IMR-90 (cell line): ENCODE measurements at regions not wholly inside any gene's neighbourhood (a gene's known extent, or its start where the extent isn't known, plus 50 kb on each side); places are given as distances from the start of the nearest gene placed in this dataset.
A peak's percentile ranks its signal among the peaks of the same experiment; 100 is the strongest.

Experiments
- ATAC-seq: fragments of 200-7000 bp; cut with Tn5 transposase; 2 replicates; pipeline ENCODE4 v1.9.1; 2020; ENCODE audit warnings: low read depth, mild to moderate bottlenecking, moderate library complexity
- BruUV-seq: library from RNA; stranded (reverse); fragments of 400-500 nt; replicated peaks from 2 replicates; lab custom pipeline; 2021; lab: Mats Ljungman, UMichigan
- CTCF ChIA-PET: fragments of 300-600 bp; formaldehyde crosslinking; extraction: SDS; loops from one replicate; lab custom pipeline; 2021; ENCODE audit warnings: antibody characterized with exemption; lab: Yijun Ruan, JAX
- POLR2A ChIA-PET: fragments of 300-600 bp; sonication (Branson Sonifier 250); formaldehyde crosslinking; loops from one replicate; lab custom pipeline; 2022; ENCODE audit warnings: antibody characterized with exemption; ENCODE audit not compliant: unreplicated experiment; lab: Charles Lee
- DNase-seq: peaks from one replicate; pipeline ENCODE4 v3.0.0; 2013
- H2AFZ ChIP-seq: replicated peaks from 2 replicates; pipeline ENCODE3; 2013; ENCODE audit warnings: low read length, mild to moderate bottlenecking; ENCODE audit not compliant: poor library complexity
- H2AK5ac ChIP-seq: 2 replicates; pipeline ENCODE4 v1.6.1; 2013; ENCODE audit warnings: low read depth, low read length, inconsistent platforms
- H2AK9ac ChIP-seq: replicated peaks from 2 replicates; pipeline ENCODE3; 2013; ENCODE audit warnings: mild to moderate bottlenecking, low read depth, low read length, moderate library complexity; ENCODE audit not compliant: poor library complexity
- H2BK120ac ChIP-seq: 2 replicates; pipeline ENCODE4 v1.6.1; 2013; ENCODE audit warnings: low read depth, low read length, inconsistent platforms
- H2BK15ac ChIP-seq: 3 replicates; pipeline ENCODE4 v1.6.1; 2013; ENCODE audit warnings: low read depth, low read length, inconsistent platforms
- H2BK20ac ChIP-seq: 2 replicates; pipeline ENCODE4 v1.6.1; 2013; ENCODE audit warnings: low read depth, mild to moderate bottlenecking, inconsistent platforms, low read length, moderate library complexity
- H2BK5ac ChIP-seq: 2 replicates; pipeline ENCODE4 v1.6.1; 2013; ENCODE audit warnings: mild to moderate bottlenecking, low read depth, low read length, inconsistent platforms; ENCODE audit not compliant: poor library complexity, severe bottlenecking
- H3K14ac ChIP-seq: replicated peaks from 2 replicates; pipeline ENCODE4 v1.6.1; 2013; ENCODE audit warnings: low read depth, low read length, inconsistent platforms
- H3K18ac ChIP-seq: 2 replicates; pipeline ENCODE4 v1.6.1; 2013; ENCODE audit warnings: low read depth, low read length, control low read depth
- H3K23ac ChIP-seq: 2 replicates; pipeline ENCODE4 v1.6.1; 2013; ENCODE audit warnings: low read depth, low read length, inconsistent platforms
- H3K27ac ChIP-seq: 2 replicates; pipeline ENCODE4 v1.5.1; 2013; ENCODE audit warnings: mild to moderate bottlenecking, control low read depth, low read length; ENCODE audit not compliant: insufficient read depth
- H3K27me3 ChIP-seq: 2 replicates; pipeline ENCODE4 v1.6.1; 2013; ENCODE audit warnings: low read length; ENCODE audit not compliant: control insufficient read depth, insufficient read depth
- H3K36me3 ChIP-seq: 2 replicates; pipeline ENCODE4 v1.6.1; 2013; ENCODE audit warnings: low read length, mixed read lengths; ENCODE audit not compliant: control insufficient read depth, insufficient read depth
- H3K4ac ChIP-seq: 2 replicates; pipeline ENCODE4 v1.6.1; 2013; ENCODE audit warnings: low read depth, low read length, inconsistent platforms
- H3K4me1 ChIP-seq: 2 replicates; pipeline ENCODE4 v1.6.1; 2013; ENCODE audit warnings: low read length, mixed read lengths; ENCODE audit not compliant: control insufficient read depth, insufficient read depth
- H3K4me2 ChIP-seq: 2 replicates; pipeline ENCODE4 v1.6.1; 2013; ENCODE audit warnings: low read depth, mild to moderate bottlenecking, control low read depth, low read length, moderate library complexity
- H3K4me3 ChIP-seq: 2 replicates; pipeline ENCODE4 v1.5.1; 2013; ENCODE audit warnings: low read depth, mild to moderate bottlenecking, control low read depth, low read length, moderate library complexity; ENCODE audit not compliant: insufficient read depth
- H3K56ac ChIP-seq: 2 replicates; pipeline ENCODE4 v1.6.1; 2013; ENCODE audit warnings: low read length, inconsistent platforms; ENCODE audit not compliant: insufficient read depth; ENCODE audit errors: extremely low read depth
- H3K79me1 ChIP-seq, 2 experiments: 2 replicates each; pipeline ENCODE4 v1.6.1; 2013; ENCODE audit warnings: low read length in 2 of 2, inconsistent platforms in 1 of 2, low read depth in 1 of 2
- H3K9ac ChIP-seq: 2 replicates; pipeline ENCODE4 v1.6.1; 2013; ENCODE audit warnings: low read depth, low read length, control low read depth
- H3K9me1 ChIP-seq: 2 replicates; pipeline ENCODE4 v1.6.1; 2013; ENCODE audit warnings: low read length, inconsistent platforms; ENCODE audit not compliant: insufficient read depth
- H3K9me3 ChIP-seq: 2 replicates; pipeline ENCODE4 v1.6.1; 2013; ENCODE audit warnings: low read length; ENCODE audit not compliant: control insufficient read depth, insufficient read depth
- H4K20me1 ChIP-seq: 2 replicates; pipeline ENCODE4 v1.6.1; 2013; ENCODE audit warnings: low read length, inconsistent platforms; ENCODE audit not compliant: insufficient read depth
- H4K5ac ChIP-seq: 2 replicates; pipeline ENCODE4 v1.6.1; 2013; ENCODE audit warnings: mild to moderate bottlenecking, low read depth, low read length, control low read depth
- H4K8ac ChIP-seq, 2 experiments: 2 replicates each; pipeline ENCODE4 v1.6.1; 2013; ENCODE audit warnings: low read depth in 2 of 2, low read length in 2 of 2, control low read depth in 1 of 2, inconsistent platforms in 1 of 2
- H4K91ac ChIP-seq: 2 replicates; pipeline ENCODE4 v1.6.1; 2013; ENCODE audit warnings: low read depth, low read length, inconsistent platforms; ENCODE audit not compliant: insufficient read depth
- MAFK ChIP-seq: IDR thresholded peaks from 2 replicates; pipeline ENCODE4 v1.6.1; 2012; ENCODE audit warnings: low read depth, low read length, improper control_type of control experiment
- NFE2L2 ChIP-seq: fragments of 150-350 bp; IDR thresholded peaks from 2 replicates; pipeline ENCODE4 v1.6.1; 2016; ENCODE audit warnings: low read depth, mild to moderate bottlenecking, low read length
- WGBS, 2 experiments: methylation state at CpG; one replicate each; pipeline versions ENCODE4 v1.1.5 to v1.1.7; 2013; ENCODE audit warnings: missing lambda C conversion rate in 2 of 2; ENCODE audit not compliant: insufficient read length in 1 of 2; ENCODE audit errors: extremely low coverage in 2 of 2; 5-methylcytosine and 5-hydroxymethylcytosine counted together
- dilution Hi-C: fragments of 300-500 bp; cut with HindIII; formaldehyde crosslinking; loops from one replicate; pipeline ENCODE4 v1.14.3; 2018; ENCODE audit warnings: low sequenced_read_pairs; ENCODE audit not compliant: unreplicated experiment
- in situ Hi-C: fragments of 300-500 bp; cut with MboI; formaldehyde crosslinking; loops from 3 replicates; pipeline ENCODE4 v1.14.3; 2019; ENCODE audit warnings: low sequenced_read_pairs, inconsistent platforms, mixed read lengths
- intact Hi-C: fragments of 100-400 bp; cut with micrococcal nuclease; formaldehyde crosslinking; loops from 2 replicates; pipeline ENCODE4 v1.10.0; 2022
- TF ChIP-seq, protein P1 (sequence below): fragments of 150-350 bp; IDR thresholded peaks from 2 replicates; pipeline ENCODE4 v1.6.1; 2017; ENCODE audit warnings: mild to moderate bottlenecking, antibody characterized with exemption, low read length, low read depth

DNA sequence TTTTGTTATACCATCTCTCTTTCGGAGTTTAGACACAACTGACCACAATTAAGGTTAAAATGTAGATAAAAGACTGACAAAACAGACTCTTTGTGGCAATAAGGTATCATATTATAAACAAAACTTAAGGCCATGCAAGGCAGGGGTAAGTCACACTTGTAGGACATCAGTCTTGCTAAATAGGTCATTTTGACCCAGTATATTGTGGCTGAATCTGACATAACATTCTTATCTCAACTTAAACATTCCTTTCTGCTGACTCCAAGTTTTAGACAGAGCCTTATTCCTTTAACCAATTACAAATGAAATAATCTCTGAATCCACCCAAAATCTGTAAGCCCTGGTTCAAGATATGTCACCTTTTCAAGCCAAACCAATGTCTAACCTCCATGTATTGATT, 733.4 kb upstream of the B3GALT2 start:
- Histone ChIP-seq H3K9me1 (no peaks in the 10 kb centered on the region), H3K4me2 (no peak overlapping the region; the same call in 1 of the 2 replicates), H3K27ac (no peak overlapping the region), H3K9me3 (no peaks in the 10 kb centered on the region), H3K4me1 (no peaks in the 10 kb centered on the region; the same call in 1 of the 2 replicates), H3K14ac (no peak overlapping the region), H3K18ac (no peak overlapping the region), H2BK5ac (no peak overlapping the region), H4K8ac (no peak overlapping the region), H2BK120ac (no peak overlapping the region), H3K79me1 (no peaks in the 10 kb centered on the region), H2BK15ac (no peak overlapping the region), H3K23ac (no peak overlapping the region), H3K56ac (no peak overlapping the region), H3K36me3 (no peaks in the 10 kb centered on the region), H2BK20ac (0 out of 2 replicates have a peak overlapping the region, but pooled peaks have one; percentile 67), H4K91ac (no peak overlapping the region), H3K4me3 (no peak overlapping the region), H3K27me3 (no peaks in the 10 kb centered on the region), H2AK9ac (no peak overlapping the region), H3K4ac (no peak overlapping the region), H2AK5ac (no peak overlapping the region), H4K5ac (no peak overlapping the region), H4K20me1 (no peaks in the 10 kb centered on the region), H3K9ac (no peak overlapping the region), H2AFZ (no peak overlapping the region)
- ATAC-seq (peak; percentile 70), DNase-seq (peak; percentile 22)
- BruUV-seq: no TSS peak
- in situ Hi-C loops (no loop called here), intact Hi-C loops (no loop called here), dilution Hi-C loops (no loop called here)
- ChIA-PET CTCF (no interaction called here), POLR2A (no interaction called here)
- TF ChIP-seq MAFK: 0 out of 2 replicates have a peak, but pooled peaks have one; percentile 20
- no peak for TF ChIP-seq NFE2L2
- TF ChIP-seq, protein P1, sequence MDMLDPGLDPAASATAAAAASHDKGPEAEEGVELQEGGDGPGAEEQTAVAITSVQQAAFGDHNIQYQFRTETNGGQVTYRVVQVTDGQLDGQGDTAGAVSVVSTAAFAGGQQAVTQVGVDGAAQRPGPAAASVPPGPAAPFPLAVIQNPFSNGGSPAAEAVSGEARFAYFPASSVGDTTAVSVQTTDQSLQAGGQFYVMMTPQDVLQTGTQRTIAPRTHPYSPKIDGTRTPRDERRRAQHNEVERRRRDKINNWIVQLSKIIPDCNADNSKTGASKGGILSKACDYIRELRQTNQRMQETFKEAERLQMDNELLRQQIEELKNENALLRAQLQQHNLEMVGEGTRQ: no peak
- no CpG with 5 or more reads among the region's 1 CpG for WGBS, 2 experiments
